Activated B cell treated with CpG ODN at 0.5 μM for 24 hours (primary cell): ENCODE measurements at regions not wholly inside any gene's neighbourhood (a gene's known extent, or its start where the extent isn't known, plus 50 kb on each side); places are given as distances from the start of the nearest gene placed in this dataset.

Source experiments
- ATAC-seq: fragments of 200-7000 bp; cut with Tn5 transposase; one replicate; pipeline ENCODE4 v1.10.0; 2021; ENCODE audit warnings: low read depth, mild to moderate bottlenecking, moderate library complexity
- CTCF ChIA-PET: fragments of 350-600 bp; sonication (Branson Sonifier 250); formaldehyde crosslinking; loops from one replicate; lab custom pipeline; 2021; ENCODE audit warnings: antibody characterized with exemption; lab: Charles Lee
- POLR2A ChIA-PET: fragments of 350-600 bp; sonication (Branson Sonifier 250); formaldehyde crosslinking; loops from one replicate; lab custom pipeline; 2021; ENCODE audit warnings: antibody characterized with exemption; lab: Charles Lee
- DNase-seq: peaks from one replicate; pipeline ENCODE4 v3.0.0; 2022
- H3K27ac Mint-ChIP-seq: one replicate; pipeline ENCODE4 v1.8.0; 2020; ENCODE audit warnings: mixed read lengths
- H3K27me3 Mint-ChIP-seq: one replicate; pipeline ENCODE4 v1.8.0; 2021; ENCODE audit warnings: mixed read lengths
- H3K36me3 Mint-ChIP-seq: one replicate; pipeline ENCODE4 v1.8.0; 2021; ENCODE audit warnings: low read depth, mixed read lengths
- H3K4me1 Mint-ChIP-seq: one replicate; pipeline ENCODE4 v1.8.0; 2021; ENCODE audit warnings: mixed read lengths
- H3K4me3 Mint-ChIP-seq: one replicate; pipeline ENCODE4 v1.8.0; 2020; ENCODE audit warnings: mild to moderate bottlenecking, mixed read lengths
- H3K9me3 Mint-ChIP-seq: one replicate; pipeline ENCODE4 v1.8.0; 2020; ENCODE audit warnings: mixed read lengths
- intact Hi-C: fragments of 100-400 bp; cut with micrococcal nuclease; formaldehyde crosslinking; loops from one replicate; pipeline ENCODE4 v1.15.1; 2024
- TF ChIP-seq, protein P1 (sequence below): fragments of 200-600 bp; IDR thresholded peaks from one replicate; pipeline ENCODE4 v1.8.0; 2022; ENCODE audit warnings: antibody characterized with exemption, mild to moderate bottlenecking

DNA sequence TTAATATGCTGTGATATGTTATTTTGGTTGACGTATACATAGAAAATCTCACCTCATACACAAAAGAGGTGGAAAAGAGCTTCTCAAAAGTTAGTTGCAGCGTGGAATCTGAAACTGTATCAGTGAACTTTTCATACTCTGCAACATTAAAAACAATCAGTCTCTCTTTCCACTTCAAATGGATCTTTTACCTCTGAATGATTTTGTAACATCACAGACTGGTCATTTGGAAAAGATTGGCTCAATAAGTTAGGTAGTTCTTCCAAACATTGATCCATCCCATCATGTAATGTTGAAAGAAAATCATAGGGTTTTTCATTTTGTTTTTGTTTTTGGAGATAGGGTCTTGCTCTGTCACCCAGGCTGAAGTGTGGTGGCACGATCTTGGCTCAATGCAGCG is 131.1 kb downstream of the AHR start:
- ChIA-PET POLR2A (no interaction called here), CTCF (interaction anchor here (1.1 kb wide), 1 partner anchor 19 kb away, joined by 3 read pairs; no protein-coding TSS in a partner anchor)
- Mint-ChIP-seq H3K27ac (no peak overlapping the region), H3K4me3 (no peak overlapping the region), H3K36me3 (no peaks in the 10 kb centered on the region), H3K9me3 (peaks cover 12% of the 10 kb centered on the region), H3K27me3 (no peaks in the 10 kb centered on the region), H3K4me1 (no peaks in the 10 kb centered on the region)
- intact Hi-C loops: no loop called here
- DNase-seq (no peak), ATAC-seq (no peak)
- TF ChIP-seq, protein P1, sequence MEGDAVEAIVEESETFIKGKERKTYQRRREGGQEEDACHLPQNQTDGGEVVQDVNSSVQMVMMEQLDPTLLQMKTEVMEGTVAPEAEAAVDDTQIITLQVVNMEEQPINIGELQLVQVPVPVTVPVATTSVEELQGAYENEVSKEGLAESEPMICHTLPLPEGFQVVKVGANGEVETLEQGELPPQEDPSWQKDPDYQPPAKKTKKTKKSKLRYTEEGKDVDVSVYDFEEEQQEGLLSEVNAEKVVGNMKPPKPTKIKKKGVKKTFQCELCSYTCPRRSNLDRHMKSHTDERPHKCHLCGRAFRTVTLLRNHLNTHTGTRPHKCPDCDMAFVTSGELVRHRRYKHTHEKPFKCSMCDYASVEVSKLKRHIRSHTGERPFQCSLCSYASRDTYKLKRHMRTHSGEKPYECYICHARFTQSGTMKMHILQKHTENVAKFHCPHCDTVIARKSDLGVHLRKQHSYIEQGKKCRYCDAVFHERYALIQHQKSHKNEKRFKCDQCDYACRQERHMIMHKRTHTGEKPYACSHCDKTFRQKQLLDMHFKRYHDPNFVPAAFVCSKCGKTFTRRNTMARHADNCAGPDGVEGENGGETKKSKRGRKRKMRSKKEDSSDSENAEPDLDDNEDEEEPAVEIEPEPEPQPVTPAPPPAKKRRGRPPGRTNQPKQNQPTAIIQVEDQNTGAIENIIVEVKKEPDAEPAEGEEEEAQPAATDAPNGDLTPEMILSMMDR: no peak

DNA sequence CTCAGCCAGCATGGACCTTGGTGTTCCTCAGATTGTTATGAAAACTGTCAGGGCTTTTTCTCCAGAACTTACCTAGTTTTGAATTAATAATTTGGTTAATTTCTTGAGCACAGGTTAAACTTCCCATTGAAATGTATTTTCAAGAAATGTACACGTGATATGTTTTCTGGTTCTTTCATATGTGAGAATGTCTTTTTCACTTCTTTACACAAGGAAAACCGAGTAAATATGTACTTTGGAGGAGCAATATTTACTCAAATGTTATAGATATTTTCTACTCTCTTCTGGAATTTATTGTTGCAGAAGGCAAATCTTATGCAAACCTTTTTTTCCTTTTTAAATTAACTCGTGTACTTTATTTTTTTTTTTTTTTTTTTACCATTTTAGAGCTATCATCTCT is 134.3 kb downstream of the AHR start:
- CTCF ChIA-PET: no interaction called here

DNA sequence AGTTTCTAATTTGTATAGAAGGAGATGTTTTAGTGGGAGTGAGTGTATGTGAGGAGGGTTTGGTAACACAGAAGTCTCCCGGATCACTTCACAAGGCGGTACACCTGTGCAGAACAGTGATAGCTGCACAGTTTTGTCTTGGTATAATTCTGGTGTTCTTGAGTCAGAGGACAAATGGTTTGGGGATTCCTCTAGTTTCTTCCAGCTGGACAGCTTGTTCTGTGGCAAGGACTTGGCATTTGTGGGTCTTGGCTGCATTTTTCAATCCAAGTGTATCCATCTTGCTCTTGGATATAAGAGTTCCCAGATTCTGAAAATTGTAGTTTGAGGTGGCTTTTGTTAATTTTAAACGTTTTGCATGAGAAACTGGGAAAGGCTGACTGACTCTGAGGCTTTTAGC is 135.7 kb downstream of the AHR start:
- Mint-ChIP-seq H3K4me1 (peaks cover 4% of the 10 kb centered on the region), H3K36me3 (no peaks in the 10 kb centered on the region), H3K9me3 (peaks cover under 1% of the 10 kb centered on the region), H3K4me3 (no peak overlapping the region), H3K27me3 (no peaks in the 10 kb centered on the region), H3K27ac (no peak overlapping the region)
- intact Hi-C loops: no loop called here
- CTCF ChIA-PET: no interaction called here
- no peak for ATAC-seq
- no peak for DNase-seq
- POLR2A ChIA-PET: no interaction called here
- TF ChIP-seq, protein P1: no peak

More for the DNA sequence above, 134.3 kb downstream of the AHR start:
- no peaks in the 10 kb centered on the region for H3K27me3 Mint-ChIP-seq
- no peaks in the 10 kb centered on the region for H3K4me1 Mint-ChIP-seq
- TF ChIP-seq, protein P1: no peak
- no peak for DNase-seq
- no peak for ATAC-seq
- no peak overlapping the region for H3K27ac Mint-ChIP-seq
- peaks cover 7% of the 10 kb centered on the region for H3K9me3 Mint-ChIP-seq
- POLR2A ChIA-PET: no interaction called here
- H3K4me3 Mint-ChIP-seq: no peak overlapping the region
- intact Hi-C loops: no loop called here
- H3K36me3 Mint-ChIP-seq: no peaks in the 10 kb centered on the region

DNA sequence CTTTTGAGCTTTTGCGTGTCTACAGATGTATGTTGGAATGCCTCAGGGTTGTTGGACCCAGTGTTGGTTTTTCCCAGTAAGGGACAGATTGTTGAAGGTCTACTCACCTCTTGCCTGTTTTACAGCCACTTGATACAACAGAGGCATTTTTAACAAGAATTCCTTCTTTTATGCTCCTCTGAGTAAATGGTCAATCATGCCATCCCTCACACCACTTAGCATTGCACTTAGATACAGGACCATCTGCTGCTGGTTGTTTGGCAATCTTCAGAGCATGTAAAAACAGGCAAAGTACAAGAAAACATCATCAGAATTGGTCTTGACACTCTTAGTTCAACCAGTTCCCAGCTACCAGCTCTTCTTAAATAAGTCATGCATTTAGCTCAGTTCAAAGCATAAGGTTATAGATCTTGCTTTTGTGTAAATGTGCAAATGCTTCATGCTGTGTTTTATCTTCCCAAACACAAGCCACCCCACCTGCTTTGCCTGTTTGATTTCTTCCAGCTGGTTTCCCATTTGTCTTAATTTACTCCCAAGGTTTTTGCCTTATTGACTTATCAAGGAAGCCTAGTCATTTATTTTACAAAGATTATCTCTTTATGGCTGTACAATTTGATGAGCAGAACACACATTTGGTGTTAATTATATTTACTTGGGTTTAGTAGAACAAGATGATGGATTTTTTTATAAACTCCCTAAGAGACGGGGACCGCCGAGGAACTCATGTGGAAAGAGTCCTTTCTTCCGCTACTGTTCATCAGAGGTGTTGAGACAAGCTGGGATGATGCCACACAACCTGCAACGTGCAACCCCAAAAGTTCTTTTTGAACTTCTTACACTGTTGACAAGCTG is 136.6 kb downstream of the AHR start:
- Mint-ChIP-seq H3K4me3 (no peak overlapping the region), H3K27ac (no peak overlapping the region), H3K36me3 (no peaks in the 10 kb centered on the region), H3K9me3 (no peaks in the 10 kb centered on the region), H3K27me3 (no peaks in the 10 kb centered on the region), H3K4me1 (peaks cover 4% of the 10 kb centered on the region)
- ChIA-PET POLR2A (no interaction called here), CTCF (no interaction called here)
- intact Hi-C loops: no loop called here
- DNase-seq: no peak
- ATAC-seq: no peak
- TF ChIP-seq, protein P1: no peak

DNA sequence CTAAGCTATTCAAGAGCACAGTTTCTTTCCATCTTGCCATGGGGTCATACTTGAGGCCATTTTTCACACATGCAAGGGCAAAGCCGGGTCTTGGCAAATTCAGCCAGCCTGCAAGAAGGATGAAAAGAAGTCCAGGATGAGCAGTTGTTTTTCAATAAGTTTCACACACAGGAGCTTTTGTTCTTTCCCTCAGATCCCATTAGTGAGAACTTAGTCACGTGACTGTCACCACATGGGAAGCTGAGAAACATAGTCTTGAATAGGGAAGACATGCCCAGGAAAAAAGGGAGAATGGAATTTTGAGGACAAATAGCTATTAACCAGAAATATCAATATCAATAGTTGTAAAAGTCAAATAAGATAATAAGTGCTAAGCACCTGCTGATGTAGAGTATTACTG is 137.7 kb downstream of the AHR start:
- no peak overlapping the region for H3K4me3 Mint-ChIP-seq
- H3K9me3 Mint-ChIP-seq: peaks cover 3% of the 10 kb centered on the region
- H3K27ac Mint-ChIP-seq: no peak overlapping the region
- H3K4me1 Mint-ChIP-seq: peaks cover 4% of the 10 kb centered on the region
- H3K36me3 Mint-ChIP-seq: no peaks in the 10 kb centered on the region
- POLR2A ChIA-PET: no interaction called here
- intact Hi-C loops: no loop called here
- CTCF ChIA-PET: interaction anchor here (0.6 kb wide), 1 partner anchor 7 kb away, joined by 3 read pairs; no protein-coding TSS in a partner anchor
- DNase-seq: no peak
- no peak for ATAC-seq
- TF ChIP-seq, protein P1: no peak
- H3K27me3 Mint-ChIP-seq: no peaks in the 10 kb centered on the region
